ENCODE measurements at regions not wholly inside any gene's neighbourhood (a gene's known extent, or its start where the extent isn't known, plus 50 kb on each side); places are given as distances from the start of the nearest gene placed in this dataset.

GRCh38 chr3:31224936-31225335 lies 307.8 kb upstream of the STT3B start:
- DNase-seq (ENCODE audit: low read depth) = no peak

GRCh38 chr3:31225923-31226322 lies 306.8 kb upstream of the STT3B start:
- DNase-seq (ENCODE audit: low read depth) = no peak

GRCh38 chr3:31226346-31226745 lies 306.4 kb upstream of the STT3B start:
- no peak for DNase-seq (ENCODE audit: low read depth)

- DNase-seq (ENCODE audit: low read depth) = no peak
These were observed 305.6 kb upstream of the STT3B start for GRCh38 chr3:31227131-31227562.

GRCh38 chr3:31230425-31231223 lies 302.1 kb upstream of the STT3B start:
- DNase-seq (ENCODE audit: low read depth) = no peak

- no peak for DNase-seq (ENCODE audit: low read depth)
These were observed 300.4 kb upstream of the STT3B start for GRCh38 chr3:31232055-31233025.

- no peak for DNase-seq (ENCODE audit: low read depth)
These were observed 298.6 kb upstream of the STT3B start for GRCh38 chr3:31234145-31234544.

- no peak for DNase-seq (ENCODE audit: low read depth)
These were observed 297.5 kb upstream of the STT3B start for GRCh38 chr3:31235062-31235700.

GRCh38 chr3:31237887-31238286 lies 294.8 kb upstream of the STT3B start:
- no peak for DNase-seq (ENCODE audit: low read depth)

GRCh38 chr3:31240013-31240412 lies 292.7 kb upstream of the STT3B start:
- no peak for DNase-seq (ENCODE audit: low read depth)

- DNase-seq (ENCODE audit: low read depth) = no peak
These were observed 292.3 kb upstream of the STT3B start for GRCh38 chr3:31240466-31240865.

- DNase-seq (ENCODE audit: low read depth) = no peak
These were observed 291.9 kb upstream of the STT3B start for GRCh38 chr3:31240874-31241273.

- DNase-seq (ENCODE audit: low read depth) = no peak
These were observed 291.2 kb upstream of the STT3B start for GRCh38 chr3:31241533-31241932.

- DNase-seq (ENCODE audit: low read depth) = no peak
These were observed 290.4 kb upstream of the STT3B start for GRCh38 chr3:31242026-31242960.

- DNase-seq (ENCODE audit: low read depth) = no peak
These were observed 287.6 kb upstream of the STT3B start for GRCh38 chr3:31244929-31245817.

GRCh38 chr3:31246293-31247062 lies 286.2 kb upstream of the STT3B start:
- no peak for DNase-seq (ENCODE audit: low read depth)

GRCh38 chr3:31247063-31247447 lies 285.7 kb upstream of the STT3B start:
- no peak for DNase-seq (ENCODE audit: low read depth)

- no peak for DNase-seq (ENCODE audit: low read depth)
These were observed 284.7 kb upstream of the STT3B start for GRCh38 chr3:31247850-31248562.

- no peak for DNase-seq (ENCODE audit: low read depth)
These were observed 284.1 kb upstream of the STT3B start for GRCh38 chr3:31248563-31248992.

Data from non-pigmented ciliary epithelial cell (primary cell).